K562 (cell line): ENCODE measurements at regions not wholly inside any gene's neighbourhood (a gene's known extent, or its start where the extent isn't known, plus 50 kb on each side); places are given as distances from the start of the nearest gene placed in this dataset.

ENCODE experiments used
- CBFB ChIP-seq: sonication (generic); formaldehyde crosslinking; IDR thresholded peaks from 2 replicates; pipeline ENCODE4 v1.4.0; 2020; ENCODE audit warnings: mild to moderate bottlenecking, missing genetic modification reagents
- CREM ChIP-seq: IDR thresholded peaks from 2 replicates; pipeline ENCODE4 v1.6.1; 2014; ENCODE audit warnings: antibody characterized with exemption, low read depth
- CTCF ChIP-seq, 3 experiments: IDR thresholded peaks in 2 of 3; conservative IDR thresholded peaks in 1 of 3; 2 replicates each; pipeline ENCODE4 v1.5.1; 2011 to 2012; ENCODE audit warnings: low read length in 3 of 3, mild to moderate bottlenecking in 3 of 3, control low read depth in 2 of 3, improper control_type of control experiment in 1 of 3, inconsistent platforms in 1 of 3, low read depth in 1 of 3, mixed read lengths in 1 of 3, moderate library complexity in 1 of 3; ENCODE audit not compliant: insufficient read depth in 2 of 3
- EGR1 ChIP-seq: fragments of 450-650 bp; conservative IDR thresholded peaks from 2 replicates; pipeline ENCODE4 v1.6.1; 2017; ENCODE audit warnings: mild to moderate bottlenecking
- GTF2F1 ChIP-seq: IDR thresholded peaks from 2 replicates; pipeline ENCODE4 v1.6.1; 2011; ENCODE audit warnings: low read depth, low read length, improper control_type of control experiment
- MBD1 ChIP-seq: fragments of 250-450 bp; sonication (Bioruptor Pico); IDR thresholded peaks from 2 replicates; pipeline ENCODE4 v1.8.0; 2022; ENCODE audit warnings: inconsistent platforms
- MEF2D ChIP-seq: conservative IDR thresholded peaks from 2 replicates; pipeline ENCODE4 v1.6.1; 2016; ENCODE audit warnings: low read depth, missing genetic modification characterization, missing compliant biosample characterization
- PHF20 ChIP-seq: fragments of 450-650 bp; IDR thresholded peaks from 2 replicates; pipeline ENCODE4 v1.6.1; 2018; ENCODE audit not compliant: partially characterized antibody
- RAD51 ChIP-seq: fragments of 450-650 bp; IDR thresholded peaks from 2 replicates; pipeline ENCODE4 v1.7.1; 2016; ENCODE audit warnings: low read depth, mild to moderate bottlenecking, borderline replicate concordance
- SAP30 ChIP-seq: fragments of 200-600 bp; sonication (generic); IDR thresholded peaks from 2 replicates; pipeline ENCODE4 v1.6.1; 2012; ENCODE audit warnings: borderline replicate concordance, low read depth, mild to moderate bottlenecking, moderate library complexity, low read length, control low read depth, inconsistent platforms; ENCODE audit not compliant: insufficient read depth, poor library complexity, severe bottlenecking
- SPI1 ChIP-seq: IDR thresholded peaks from 2 replicates; pipeline ENCODE4 v1.6.1; 2011; ENCODE audit warnings: low read depth, low read length, control low read depth, borderline replicate concordance
- ZNF133 ChIP-seq: fragments of 250-450 bp; sonication (Bioruptor Pico); IDR thresholded peaks from 2 replicates; pipeline ENCODE4 v1.4.0; 2020; ENCODE audit warnings: mild to moderate bottlenecking
- TF ChIP-seq, protein P1 (sequence below): sonication (generic); formaldehyde crosslinking; IDR thresholded peaks from 2 replicates; pipeline ENCODE4 v1.8.0; 2023; ENCODE audit warnings: missing genetic modification reagents, mild to moderate bottlenecking, borderline replicate concordance

DNA sequence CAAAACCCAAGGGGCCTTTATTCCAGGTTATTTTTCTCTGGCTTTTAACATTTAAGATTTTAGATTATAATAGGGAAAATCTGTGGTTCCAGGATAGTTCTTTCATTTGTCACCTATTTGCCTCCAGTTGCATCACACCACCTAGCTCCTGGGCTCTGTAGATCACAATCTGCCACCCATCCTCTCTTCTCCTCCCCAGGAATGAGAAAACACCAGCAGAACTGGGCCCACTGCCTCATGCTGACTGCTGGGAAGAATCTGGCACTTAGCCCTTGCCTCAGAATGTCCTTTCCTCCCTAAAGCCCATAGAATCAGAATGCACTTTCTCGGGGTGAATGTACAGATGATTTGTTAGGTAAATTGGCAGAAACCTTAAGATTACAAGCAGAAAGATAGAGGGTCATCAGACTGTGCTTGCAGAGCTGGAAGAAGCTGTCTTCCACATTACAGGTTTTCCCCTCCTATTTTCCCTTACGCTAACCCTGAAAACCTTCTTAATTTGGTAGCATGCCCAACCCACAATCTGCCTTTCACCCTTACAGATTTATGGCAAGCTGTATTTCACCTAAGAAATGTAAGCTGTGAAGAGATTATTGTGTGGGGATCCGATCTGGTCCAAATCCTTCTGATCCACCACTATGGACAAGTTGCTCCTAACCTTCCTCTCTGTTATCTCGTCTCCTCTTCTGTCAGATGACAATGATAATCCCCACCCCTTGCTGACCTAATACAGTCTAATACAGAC, 72.6 kb downstream of the LRRC30 start:
- no peak for TF ChIP-seq SPI1
- TF ChIP-seq GTF2F1 = no peak
- TF ChIP-seq SAP30 = no peak
- TF ChIP-seq CTCF (IDR thresholded peaks at IDR 0.05 in 2 of 3, conservative IDR thresholded peaks at IDR 0.05 in 1 of 3; ENCODE audit: insufficient read depth in 2 of 3, low read depth in 1 of 3, low read length in 3 of 3) = no peak
- TF ChIP-seq, protein P1, sequence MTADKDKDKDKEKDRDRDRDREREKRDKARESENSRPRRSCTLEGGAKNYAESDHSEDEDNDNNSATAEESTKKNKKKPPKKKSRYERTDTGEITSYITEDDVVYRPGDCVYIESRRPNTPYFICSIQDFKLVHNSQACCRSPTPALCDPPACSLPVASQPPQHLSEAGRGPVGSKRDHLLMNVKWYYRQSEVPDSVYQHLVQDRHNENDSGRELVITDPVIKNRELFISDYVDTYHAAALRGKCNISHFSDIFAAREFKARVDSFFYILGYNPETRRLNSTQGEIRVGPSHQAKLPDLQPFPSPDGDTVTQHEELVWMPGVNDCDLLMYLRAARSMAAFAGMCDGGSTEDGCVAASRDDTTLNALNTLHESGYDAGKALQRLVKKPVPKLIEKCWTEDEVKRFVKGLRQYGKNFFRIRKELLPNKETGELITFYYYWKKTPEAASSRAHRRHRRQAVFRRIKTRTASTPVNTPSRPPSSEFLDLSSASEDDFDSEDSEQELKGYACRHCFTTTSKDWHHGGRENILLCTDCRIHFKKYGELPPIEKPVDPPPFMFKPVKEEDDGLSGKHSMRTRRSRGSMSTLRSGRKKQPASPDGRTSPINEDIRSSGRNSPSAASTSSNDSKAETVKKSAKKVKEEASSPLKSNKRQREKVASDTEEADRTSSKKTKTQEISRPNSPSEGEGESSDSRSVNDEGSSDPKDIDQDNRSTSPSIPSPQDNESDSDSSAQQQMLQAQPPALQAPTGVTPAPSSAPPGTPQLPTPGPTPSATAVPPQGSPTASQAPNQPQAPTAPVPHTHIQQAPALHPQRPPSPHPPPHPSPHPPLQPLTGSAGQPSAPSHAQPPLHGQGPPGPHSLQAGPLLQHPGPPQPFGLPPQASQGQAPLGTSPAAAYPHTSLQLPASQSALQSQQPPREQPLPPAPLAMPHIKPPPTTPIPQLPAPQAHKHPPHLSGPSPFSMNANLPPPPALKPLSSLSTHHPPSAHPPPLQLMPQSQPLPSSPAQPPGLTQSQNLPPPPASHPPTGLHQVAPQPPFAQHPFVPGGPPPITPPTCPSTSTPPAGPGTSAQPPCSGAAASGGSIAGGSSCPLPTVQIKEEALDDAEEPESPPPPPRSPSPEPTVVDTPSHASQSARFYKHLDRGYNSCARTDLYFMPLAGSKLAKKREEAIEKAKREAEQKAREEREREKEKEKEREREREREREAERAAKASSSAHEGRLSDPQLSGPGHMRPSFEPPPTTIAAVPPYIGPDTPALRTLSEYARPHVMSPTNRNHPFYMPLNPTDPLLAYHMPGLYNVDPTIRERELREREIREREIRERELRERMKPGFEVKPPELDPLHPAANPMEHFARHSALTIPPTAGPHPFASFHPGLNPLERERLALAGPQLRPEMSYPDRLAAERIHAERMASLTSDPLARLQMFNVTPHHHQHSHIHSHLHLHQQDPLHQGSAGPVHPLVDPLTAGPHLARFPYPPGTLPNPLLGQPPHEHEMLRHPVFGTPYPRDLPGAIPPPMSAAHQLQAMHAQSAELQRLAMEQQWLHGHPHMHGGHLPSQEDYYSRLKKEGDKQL = no peak
- TF ChIP-seq RAD51 = no peak
- TF ChIP-seq EGR1 = no peak
- TF ChIP-seq CREM = no peak
- no peak for TF ChIP-seq MBD1 (CRISPR knock-in tag)
- no peak for TF ChIP-seq CBFB (CRISPR knock-in tag)
- TF ChIP-seq MEF2D = no peak
- no peak for TF ChIP-seq PHF20
- TF ChIP-seq ZNF133 (CRISPR knock-in tag) = no peak
